Trophoblast cell (in vitro differentiated cells and primary cell): ENCODE measurements at regions not wholly inside any gene's neighbourhood (a gene's known extent, or its start where the extent isn't known, plus 50 kb on each side); places are given as distances from the start of the nearest gene placed in this dataset.

ENCODE experiments used
- DNase-seq, 2 donors: peaks; one replicate each; pipeline ENCODE4 v3.0.0-alpha.2; 2016
- H2AFZ ChIP-seq: 2 replicates; pipeline ENCODE4 v1.6.1; 2013; ENCODE audit warnings: low read length, moderate library complexity, mild to moderate bottlenecking; ENCODE audit not compliant: insufficient read depth, poor library complexity
- H2AK5ac ChIP-seq: 2 replicates; pipeline ENCODE4 v1.6.1; 2013; ENCODE audit warnings: mild to moderate bottlenecking, low read length
- H2BK120ac ChIP-seq: 2 replicates; pipeline ENCODE4 v1.6.1; 2013; ENCODE audit warnings: low read length, mild to moderate bottlenecking, moderate library complexity; ENCODE audit not compliant: insufficient read depth, poor library complexity
- H2BK12ac ChIP-seq: 2 replicates; pipeline ENCODE4 v1.6.1; 2013; ENCODE audit warnings: mild to moderate bottlenecking, low read length, moderate library complexity
- H2BK5ac ChIP-seq: 2 replicates; pipeline ENCODE4 v1.6.1; 2013; ENCODE audit warnings: low read length, low read depth, moderate library complexity, mild to moderate bottlenecking; ENCODE audit not compliant: poor library complexity
- H3K14ac ChIP-seq: 2 replicates; pipeline ENCODE4 v1.6.1; 2013; ENCODE audit warnings: mild to moderate bottlenecking, low read length
- H3K18ac ChIP-seq: 2 replicates; pipeline ENCODE4 v1.6.1; 2013; ENCODE audit warnings: mild to moderate bottlenecking, low read length
- H3K23ac ChIP-seq: 2 replicates; pipeline ENCODE4 v1.6.1; 2013; ENCODE audit warnings: low read length
- H3K27ac ChIP-seq: 2 replicates; pipeline ENCODE4 v1.5.1; 2013; ENCODE audit warnings: low read depth, mild to moderate bottlenecking, inconsistent platforms, low read length, moderate library complexity
- H3K27me3 ChIP-seq: 2 replicates; pipeline ENCODE4 v1.6.1; 2013; ENCODE audit warnings: inconsistent platforms, mild to moderate bottlenecking, low read length, moderate library complexity; ENCODE audit not compliant: insufficient read depth
- H3K36me3 ChIP-seq, 2 experiments: 1 replicate in 1 of 2; 2 replicates in 1 of 2; pipeline ENCODE4 v1.6.1; 2013; ENCODE audit warnings: low read length in 2 of 2, mild to moderate bottlenecking in 2 of 2, moderate library complexity in 1 of 2; ENCODE audit not compliant: insufficient read depth in 2 of 2, control insufficient read depth in 1 of 2
- H3K4ac ChIP-seq: 2 replicates; pipeline ENCODE4 v1.6.1; 2013; ENCODE audit warnings: low read depth, mild to moderate bottlenecking, low read length, moderate library complexity
- H3K4me1 ChIP-seq, 2 experiments: 1 replicate in 1 of 2; 2 replicates in 1 of 2; pipeline ENCODE4 v1.6.1; 2013; ENCODE audit warnings: low read length in 2 of 2, mild to moderate bottlenecking in 2 of 2, moderate library complexity in 1 of 2; ENCODE audit not compliant: insufficient read depth in 2 of 2, control insufficient read depth in 1 of 2
- H3K4me2 ChIP-seq: 2 replicates; pipeline ENCODE4 v1.6.1; 2013; ENCODE audit warnings: inconsistent platforms, mild to moderate bottlenecking, low read length, moderate library complexity
- H3K4me3 ChIP-seq: 2 replicates; pipeline ENCODE4 v1.5.1; 2013; ENCODE audit warnings: mild to moderate bottlenecking, low read depth, low read length, inconsistent platforms
- H3K79me1 ChIP-seq: one replicate; pipeline ENCODE4 v1.6.1; 2013; ENCODE audit warnings: low read length
- H3K79me2 ChIP-seq: 2 replicates; pipeline ENCODE4 v1.6.1; 2013; ENCODE audit warnings: low read length, mild to moderate bottlenecking; ENCODE audit not compliant: control insufficient read depth, insufficient read depth, poor library complexity
- H3K9ac ChIP-seq: 2 replicates; pipeline ENCODE4 v1.6.1; 2013; ENCODE audit warnings: mild to moderate bottlenecking, low read length
- H3K9me3 ChIP-seq: 2 replicates; pipeline ENCODE4 v1.6.1; 2013; ENCODE audit warnings: low read depth, mild to moderate bottlenecking, control low read depth, inconsistent platforms, low read length; ENCODE audit not compliant: insufficient read depth
- H4K12ac ChIP-seq: 2 replicates; pipeline ENCODE4 v1.6.1; 2013; ENCODE audit warnings: low read depth, mild to moderate bottlenecking, low read length, moderate library complexity
- H4K8ac ChIP-seq: 2 replicates; pipeline ENCODE4 v1.6.1; 2013; ENCODE audit warnings: low read depth, mild to moderate bottlenecking, low read length, moderate library complexity
- H4K91ac ChIP-seq: one replicate; pipeline ENCODE4 v1.6.1; 2013; ENCODE audit warnings: low read depth, mild to moderate bottlenecking, low read length, moderate library complexity
- WGBS: extraction: QIAGEN DNeasy Blood & Tissue Kit; methylation state at CpG from one replicate; pipeline ENCODE4 v1.1.7; 2013; ENCODE audit warnings: missing lambda C conversion rate; ENCODE audit not compliant: insufficient read length, insufficient coverage; ENCODE audit errors: extremely low coverage; 5-methylcytosine and 5-hydroxymethylcytosine counted together

DNA sequence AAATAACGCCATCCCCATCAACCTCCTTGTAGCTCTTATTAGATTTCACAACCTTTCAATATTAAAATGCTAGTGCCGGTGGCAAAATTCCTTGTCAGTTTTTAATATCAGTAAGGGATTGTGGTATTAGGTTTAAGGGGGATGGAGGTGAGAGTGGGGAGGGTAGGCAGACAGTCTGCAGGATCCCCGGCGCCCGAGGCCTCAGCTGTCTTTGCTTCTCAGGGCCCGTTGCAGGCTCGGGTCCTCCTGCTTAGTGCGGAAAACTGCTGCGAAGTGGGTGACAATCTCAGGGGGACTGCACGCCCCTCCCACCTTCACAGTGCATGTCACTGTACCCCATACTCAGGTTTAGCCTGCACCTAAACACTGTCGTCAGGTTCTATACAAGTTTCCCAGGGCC, 274.3 kb upstream of the PODXL start:
- Histone ChIP-seq H3K27ac (no peak overlapping the region), H2BK120ac (no peak overlapping the region), H3K79me2 (no peaks in the 10 kb centered on the region), H3K4me2 (no peak overlapping the region), H4K91ac (no peak overlapping the region), H3K4ac (no peak overlapping the region), H3K27me3 (no peaks in the 10 kb centered on the region), H3K4me3 (no peak overlapping the region), H2AK5ac (no peak overlapping the region), H3K18ac (no peak overlapping the region), H2AFZ (no peak overlapping the region), H3K9me3 (no peaks in the 10 kb centered on the region), H3K14ac (no peak overlapping the region), H3K23ac (no peak overlapping the region), H3K9ac (no peak overlapping the region), H3K36me3 (no peaks in the 10 kb centered on the region), H4K12ac (no peak overlapping the region), H2BK12ac (no peak overlapping the region), H4K8ac (no peak overlapping the region), H3K79me1 (no peaks in the 10 kb centered on the region), H3K4me1 (no peaks in the 10 kb centered on the region), H2BK5ac (no peak overlapping the region)
- no CpG with 5 or more reads among the region's 11 CpGs for WGBS
- no peak for DNase-seq

DNA sequence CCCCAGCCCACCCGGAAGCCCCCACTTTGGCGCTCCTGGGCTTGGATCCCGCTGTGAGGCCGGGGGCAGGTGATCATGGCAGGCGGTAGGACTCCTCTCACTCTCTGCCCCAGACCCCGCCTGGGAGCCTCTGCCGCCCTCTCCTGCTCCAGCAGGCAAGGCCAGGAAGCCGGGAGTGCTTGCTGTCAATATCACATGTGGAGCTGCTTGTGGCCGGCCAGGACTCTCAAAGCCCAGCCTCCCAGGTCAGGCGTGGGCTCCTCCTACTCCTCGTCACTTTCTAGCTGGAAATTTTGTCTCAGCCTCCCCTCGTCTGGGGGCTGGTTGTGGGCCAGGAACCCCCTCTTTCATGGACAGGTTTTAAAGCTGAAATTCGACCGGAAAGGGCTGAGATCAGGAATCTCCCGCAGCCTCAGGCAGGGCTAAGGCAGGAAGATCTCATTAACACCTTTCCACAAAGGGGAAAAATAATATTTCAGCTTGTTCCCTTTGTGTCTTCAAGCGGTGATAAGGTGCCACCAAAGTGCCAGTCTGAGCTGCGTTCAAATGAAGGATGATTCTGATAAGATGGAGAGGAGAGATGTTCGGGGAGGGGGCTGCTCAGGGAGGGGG, 273.6 kb upstream of the PODXL start:
- H2BK120ac ChIP-seq = no peak overlapping the region
- H3K36me3 ChIP-seq = no peaks in the 10 kb centered on the region
- H2BK5ac ChIP-seq = no peak overlapping the region
- H4K91ac ChIP-seq = no peak overlapping the region
- no peak overlapping the region for H2BK12ac ChIP-seq
- no peak overlapping the region for H3K4ac ChIP-seq
- H3K18ac ChIP-seq = no peak overlapping the region
- no peak for DNase-seq
- no peak overlapping the region for H4K8ac ChIP-seq
- no peaks in the 10 kb centered on the region for H3K79me1 ChIP-seq
- no CpG with 5 or more reads among the region's 18 CpGs for WGBS
- H3K79me2 ChIP-seq = no peaks in the 10 kb centered on the region
- no peak overlapping the region for H3K4me2 ChIP-seq
- H3K27ac ChIP-seq = no peak overlapping the region
- no peaks in the 10 kb centered on the region for H3K4me1 ChIP-seq
- H3K27me3 ChIP-seq = no peaks in the 10 kb centered on the region
- no peak overlapping the region for H4K12ac ChIP-seq
- no peaks in the 10 kb centered on the region for H3K9me3 ChIP-seq
- no peak overlapping the region for H3K4me3 ChIP-seq
- H3K23ac ChIP-seq = no peak overlapping the region
- no peak overlapping the region for H3K9ac ChIP-seq
- H2AK5ac ChIP-seq = no peak overlapping the region
- H3K14ac ChIP-seq = no peak overlapping the region
- H2AFZ ChIP-seq = no peak overlapping the region

DNA sequence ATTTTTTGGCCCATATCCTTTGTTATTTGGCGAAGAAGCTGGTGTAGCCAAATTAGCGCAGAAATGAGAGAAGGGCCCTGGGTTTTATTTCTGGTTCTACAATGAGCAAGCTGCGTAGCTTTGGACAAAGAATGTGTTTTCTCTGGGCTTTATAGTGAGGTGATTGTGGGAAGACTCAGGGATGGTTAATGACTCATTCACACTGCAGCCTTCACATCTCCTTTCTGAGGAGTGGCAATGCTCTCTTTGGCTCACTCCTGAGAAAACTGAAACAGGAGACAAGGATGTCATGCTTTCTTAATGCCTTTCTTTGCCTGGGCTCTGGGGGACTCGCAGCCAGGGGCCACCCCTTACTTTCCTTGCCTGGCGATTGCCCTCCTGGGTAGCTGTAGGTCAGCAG, 271.0 kb upstream of the PODXL start:
- Histone ChIP-seq H2AK5ac (no peak overlapping the region), H3K27me3 (no peaks in the 10 kb centered on the region), H3K9me3 (no peaks in the 10 kb centered on the region), H3K9ac (no peak overlapping the region), H3K4me1 (no peaks in the 10 kb centered on the region), H2BK120ac (no peak overlapping the region), H3K79me1 (no peaks in the 10 kb centered on the region), H3K4me2 (no peak overlapping the region), H3K23ac (no peak overlapping the region), H3K4me3 (no peak overlapping the region), H3K4ac (no peak overlapping the region), H2BK12ac (no peak overlapping the region), H2AFZ (no peak overlapping the region), H4K8ac (no peak overlapping the region), H4K91ac (no peak overlapping the region), H3K27ac (no peak overlapping the region), H2BK5ac (no peak overlapping the region), H3K79me2 (no peaks in the 10 kb centered on the region), H3K36me3 (no peaks in the 10 kb centered on the region), H3K14ac (no peak overlapping the region), H3K18ac (no peak overlapping the region), H4K12ac (no peak overlapping the region)
- no peak for DNase-seq
- WGBS = no CpG with 5 or more reads among the region's 5 CpGs

DNA sequence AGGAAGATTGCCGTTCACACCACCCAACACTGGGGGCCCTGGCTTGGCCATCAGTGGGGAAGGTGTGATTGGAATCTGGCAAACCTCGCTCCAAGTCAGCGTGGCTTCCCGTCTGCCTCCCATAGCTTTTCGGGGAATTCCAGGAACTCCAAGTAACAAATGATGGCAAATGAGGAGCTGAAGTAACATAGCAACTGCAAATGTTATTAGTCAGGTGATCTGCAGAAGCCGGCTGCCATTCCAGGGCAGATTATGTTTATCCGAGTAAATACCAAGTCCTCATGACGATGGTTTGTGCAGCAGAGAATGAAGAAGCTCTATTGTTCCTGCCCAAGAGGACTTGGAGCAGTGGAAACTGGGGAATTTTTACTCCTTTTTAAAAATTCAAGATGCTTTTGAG, 270.5 kb upstream of the PODXL start:
- no peak overlapping the region for H4K12ac ChIP-seq
- no peak overlapping the region for H3K9ac ChIP-seq
- no peak overlapping the region for H3K4me3 ChIP-seq
- H3K36me3 ChIP-seq = no peaks in the 10 kb centered on the region
- no peaks in the 10 kb centered on the region for H3K27me3 ChIP-seq
- WGBS = no CpG with 5 or more reads among the region's 8 CpGs
- H4K91ac ChIP-seq = no peak overlapping the region
- H2AFZ ChIP-seq = no peak overlapping the region
- H3K79me1 ChIP-seq = no peaks in the 10 kb centered on the region
- H3K4me1 ChIP-seq = no peaks in the 10 kb centered on the region
- no peak overlapping the region for H3K14ac ChIP-seq
- no peak overlapping the region for H4K8ac ChIP-seq
- H3K4me2 ChIP-seq = no peak overlapping the region
- DNase-seq = peak in 1 of 2 donors; percentile 43
- no peaks in the 10 kb centered on the region for H3K79me2 ChIP-seq
- H3K4ac ChIP-seq = no peak overlapping the region
- no peak overlapping the region for H3K18ac ChIP-seq
- no peak overlapping the region for H2BK12ac ChIP-seq
- no peak overlapping the region for H2AK5ac ChIP-seq
- no peak overlapping the region for H3K27ac ChIP-seq
- no peak overlapping the region for H2BK120ac ChIP-seq
- no peak overlapping the region for H3K23ac ChIP-seq
- H2BK5ac ChIP-seq = no peak overlapping the region
- H3K9me3 ChIP-seq = no peaks in the 10 kb centered on the region
